ENCODE measurements at regions not wholly inside any gene's neighbourhood (a gene's known extent, or its start where the extent isn't known, plus 50 kb on each side); places are given as distances from the start of the nearest gene placed in this dataset.

- Histone ChIP-seq H3K4me1 (ENCODE audit: control insufficient read depth in 2 of 2, insufficient read depth in 2 of 2, low read length in 2 of 2) (no peaks in the 10 kb centered on the region), H3K9me3 (ENCODE audit: control insufficient read depth in 2 of 2, low read length in 2 of 2) (no peaks in the 10 kb centered on the region), H3K4me3 (ENCODE audit: low read length in 2 of 2) (no peak overlapping the region), H3K27ac (ENCODE audit: low read depth in 2 of 2, low read length in 2 of 2) (no peak overlapping the region), H3K9ac (ENCODE audit: low read depth in 1 of 2, low read length in 2 of 2) (no peak overlapping the region), H3K36me3 (ENCODE audit: control insufficient read depth in 2 of 2, insufficient read depth in 2 of 2, low read length in 2 of 2) (no peaks in the 10 kb centered on the region), H3K27me3 (ENCODE audit: control insufficient read depth in 2 of 2, insufficient read depth in 2 of 2, low read length in 2 of 2) (no peaks in the 10 kb centered on the region)
Measured at GRCh38 chr10:6776170-6776569, 196.1 kb upstream of the PRKCQ start.

DNA sequence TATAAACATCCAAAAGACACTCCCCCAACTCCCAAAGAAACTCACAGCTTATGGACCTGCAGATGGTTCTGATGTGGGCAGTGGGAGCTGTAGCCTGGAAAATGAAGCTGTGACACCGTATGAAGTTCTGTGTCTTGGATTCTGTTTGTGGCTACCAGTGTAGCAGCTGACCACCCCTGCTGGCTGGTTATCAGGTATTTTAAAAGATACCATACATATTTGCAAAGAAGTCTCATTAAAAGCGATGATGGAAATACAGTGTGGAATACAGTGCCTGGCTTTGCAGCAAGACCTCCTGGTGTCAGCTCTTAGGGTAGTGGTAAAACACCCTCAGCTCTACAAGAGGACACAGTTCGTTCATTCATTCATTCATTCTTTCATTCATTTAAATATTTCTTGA, 194.3 kb upstream of the PRKCQ start:
- no peaks in the 10 kb centered on the region for H3K36me3 ChIP-seq (ENCODE audit: control insufficient read depth in 2 of 2, insufficient read depth in 2 of 2, low read length in 2 of 2)
- H3K27ac ChIP-seq (ENCODE audit: low read depth in 2 of 2, low read length in 2 of 2): no peak overlapping the region
- H3K27me3 ChIP-seq (ENCODE audit: control insufficient read depth in 2 of 2, insufficient read depth in 2 of 2, low read length in 2 of 2): no peaks in the 10 kb centered on the region
- H3K9me3 ChIP-seq (ENCODE audit: control insufficient read depth in 2 of 2, low read length in 2 of 2): no peaks in the 10 kb centered on the region
- H3K9ac ChIP-seq (ENCODE audit: low read depth in 1 of 2, low read length in 2 of 2): no peak overlapping the region
- no peaks in the 10 kb centered on the region for H3K4me1 ChIP-seq (ENCODE audit: control insufficient read depth in 2 of 2, insufficient read depth in 2 of 2, low read length in 2 of 2)
- no peak overlapping the region for H3K4me3 ChIP-seq (ENCODE audit: low read length in 2 of 2)

- Histone ChIP-seq H3K9me3 (ENCODE audit: control insufficient read depth in 2 of 2, low read length in 2 of 2) (no peaks in the 10 kb centered on the region), H3K9ac (ENCODE audit: low read depth in 1 of 2, low read length in 2 of 2) (no peak overlapping the region), H3K36me3 (ENCODE audit: control insufficient read depth in 2 of 2, insufficient read depth in 2 of 2, low read length in 2 of 2) (no peaks in the 10 kb centered on the region), H3K27me3 (ENCODE audit: control insufficient read depth in 2 of 2, insufficient read depth in 2 of 2, low read length in 2 of 2) (no peaks in the 10 kb centered on the region), H3K4me3 (ENCODE audit: low read length in 2 of 2) (no peak overlapping the region), H3K27ac (ENCODE audit: low read depth in 2 of 2, low read length in 2 of 2) (no peak overlapping the region), H3K4me1 (ENCODE audit: control insufficient read depth in 2 of 2, insufficient read depth in 2 of 2, low read length in 2 of 2) (no peaks in the 10 kb centered on the region)
Measured at GRCh38 chr10:6771331-6771730, 191.3 kb upstream of the PRKCQ start.

DNA sequence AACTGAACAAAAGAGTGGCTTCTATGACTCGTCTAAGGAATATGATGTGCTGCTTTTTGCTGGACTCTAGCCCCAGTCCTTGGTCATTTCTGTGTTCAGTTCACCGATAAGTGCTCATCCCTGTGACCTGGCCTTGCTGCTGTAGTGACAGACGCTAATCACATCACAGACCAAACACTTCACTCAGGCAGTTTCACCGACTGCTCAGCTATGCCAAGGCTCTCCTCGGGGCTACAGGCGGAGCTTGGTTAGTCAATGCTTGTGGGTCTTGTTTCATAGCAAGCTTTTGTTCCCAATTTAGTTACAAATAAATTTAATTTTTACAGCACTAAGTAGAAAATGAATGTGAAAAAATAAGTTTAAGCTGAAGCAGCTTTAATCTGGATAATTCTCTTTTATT, 190.8 kb upstream of the PRKCQ start:
- no peaks in the 10 kb centered on the region for H3K27me3 ChIP-seq (ENCODE audit: control insufficient read depth in 2 of 2, insufficient read depth in 2 of 2, low read length in 2 of 2)
- H3K9me3 ChIP-seq (ENCODE audit: control insufficient read depth in 2 of 2, low read length in 2 of 2): no peaks in the 10 kb centered on the region
- no peaks in the 10 kb centered on the region for H3K36me3 ChIP-seq (ENCODE audit: control insufficient read depth in 2 of 2, insufficient read depth in 2 of 2, low read length in 2 of 2)
- no peak overlapping the region for H3K27ac ChIP-seq (ENCODE audit: low read depth in 2 of 2, low read length in 2 of 2)
- H3K4me1 ChIP-seq (ENCODE audit: control insufficient read depth in 2 of 2, insufficient read depth in 2 of 2, low read length in 2 of 2): no peaks in the 10 kb centered on the region
- H3K4me3 ChIP-seq (ENCODE audit: low read length in 2 of 2): no peak overlapping the region
- H3K9ac ChIP-seq (ENCODE audit: low read depth in 1 of 2, low read length in 2 of 2): no peak overlapping the region

GRCh38 chr10:6769704-6770417, 189.8 kb upstream of the PRKCQ start:
- H3K9ac ChIP-seq (ENCODE audit: low read depth in 1 of 2, low read length in 2 of 2): no peak overlapping the region
- no peaks in the 10 kb centered on the region for H3K4me1 ChIP-seq (ENCODE audit: control insufficient read depth in 2 of 2, insufficient read depth in 2 of 2, low read length in 2 of 2)
- no peaks in the 10 kb centered on the region for H3K36me3 ChIP-seq (ENCODE audit: control insufficient read depth in 2 of 2, insufficient read depth in 2 of 2, low read length in 2 of 2)
- H3K4me3 ChIP-seq (ENCODE audit: low read length in 2 of 2): no peak overlapping the region
- H3K27ac ChIP-seq (ENCODE audit: low read depth in 2 of 2, low read length in 2 of 2): no peak overlapping the region
- no peaks in the 10 kb centered on the region for H3K9me3 ChIP-seq (ENCODE audit: control insufficient read depth in 2 of 2, low read length in 2 of 2)
- H3K27me3 ChIP-seq (ENCODE audit: control insufficient read depth in 2 of 2, insufficient read depth in 2 of 2, low read length in 2 of 2): no peaks in the 10 kb centered on the region

GRCh38 chr10:6766131-6766801, 186.2 kb upstream of the PRKCQ start:
- Histone ChIP-seq H3K9me3 (ENCODE audit: control insufficient read depth in 2 of 2, low read length in 2 of 2) (no peaks in the 10 kb centered on the region), H3K4me1 (ENCODE audit: control insufficient read depth in 2 of 2, insufficient read depth in 2 of 2, low read length in 2 of 2) (no peaks in the 10 kb centered on the region), H3K27me3 (ENCODE audit: control insufficient read depth in 2 of 2, insufficient read depth in 2 of 2, low read length in 2 of 2) (no peaks in the 10 kb centered on the region), H3K27ac (ENCODE audit: low read depth in 2 of 2, low read length in 2 of 2) (no peak overlapping the region), H3K36me3 (ENCODE audit: control insufficient read depth in 2 of 2, insufficient read depth in 2 of 2, low read length in 2 of 2) (no peaks in the 10 kb centered on the region), H3K4me3 (ENCODE audit: low read length in 2 of 2) (no peak overlapping the region), H3K9ac (ENCODE audit: low read depth in 1 of 2, low read length in 2 of 2) (no peak overlapping the region)

DNA sequence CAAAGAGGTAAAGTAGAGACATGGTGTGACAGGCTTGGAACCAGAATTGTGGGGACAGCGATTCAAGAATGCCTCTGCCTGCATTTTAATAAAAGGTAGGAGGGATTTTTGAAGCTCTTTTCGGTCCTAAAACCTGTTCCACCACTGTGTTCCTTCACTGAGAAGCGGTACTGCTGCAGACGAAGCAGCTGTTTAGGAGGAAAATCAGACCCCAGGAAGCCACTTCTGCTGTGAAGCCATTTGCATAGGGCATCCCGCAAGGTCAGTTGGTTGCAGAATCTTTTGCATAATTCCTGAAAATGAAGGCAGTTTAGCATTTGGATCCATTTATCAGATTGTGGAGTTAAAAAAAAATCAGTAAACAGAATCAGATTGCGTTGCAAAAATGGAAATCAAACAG, 183.3 kb upstream of the PRKCQ start:
- H3K4me3 ChIP-seq (ENCODE audit: low read length in 2 of 2): no peak overlapping the region
- H3K36me3 ChIP-seq (ENCODE audit: control insufficient read depth in 2 of 2, insufficient read depth in 2 of 2, low read length in 2 of 2): no peaks in the 10 kb centered on the region

GRCh38 chr10:6763001-6763400, 182.9 kb upstream of the PRKCQ start:
- no peak overlapping the region for H3K4me3 ChIP-seq (ENCODE audit: low read length in 2 of 2)
- H3K27me3 ChIP-seq (ENCODE audit: control insufficient read depth in 2 of 2, insufficient read depth in 2 of 2, low read length in 2 of 2): no peaks in the 10 kb centered on the region
- H3K36me3 ChIP-seq (ENCODE audit: control insufficient read depth in 2 of 2, insufficient read depth in 2 of 2, low read length in 2 of 2): no peaks in the 10 kb centered on the region
- no peaks in the 10 kb centered on the region for H3K9me3 ChIP-seq (ENCODE audit: control insufficient read depth in 2 of 2, low read length in 2 of 2)
- H3K9ac ChIP-seq (ENCODE audit: low read depth in 1 of 2, low read length in 2 of 2): no peak overlapping the region
- no peaks in the 10 kb centered on the region for H3K4me1 ChIP-seq (ENCODE audit: control insufficient read depth in 2 of 2, insufficient read depth in 2 of 2, low read length in 2 of 2)
- H3K27ac ChIP-seq (ENCODE audit: low read depth in 2 of 2, low read length in 2 of 2): no peak overlapping the region

More for the DNA sequence above, 183.3 kb upstream of the PRKCQ start:
- Histone ChIP-seq H3K27ac (ENCODE audit: low read depth in 2 of 2, low read length in 2 of 2) (no peak overlapping the region), H3K27me3 (ENCODE audit: control insufficient read depth in 2 of 2, insufficient read depth in 2 of 2, low read length in 2 of 2) (no peaks in the 10 kb centered on the region), H3K9me3 (ENCODE audit: control insufficient read depth in 2 of 2, low read length in 2 of 2) (no peaks in the 10 kb centered on the region), H3K9ac (ENCODE audit: low read depth in 1 of 2, low read length in 2 of 2) (no peak overlapping the region), H3K4me1 (ENCODE audit: control insufficient read depth in 2 of 2, insufficient read depth in 2 of 2, low read length in 2 of 2) (no peaks in the 10 kb centered on the region)

GRCh38 chr10:6759961-6760360, 179.9 kb upstream of the PRKCQ start:
- H3K36me3 ChIP-seq (ENCODE audit: control insufficient read depth in 2 of 2, insufficient read depth in 2 of 2, low read length in 2 of 2): no peaks in the 10 kb centered on the region
- H3K4me3 ChIP-seq (ENCODE audit: low read length in 2 of 2): no peak overlapping the region
- H3K4me1 ChIP-seq (ENCODE audit: control insufficient read depth in 2 of 2, insufficient read depth in 2 of 2, low read length in 2 of 2): no peaks in the 10 kb centered on the region
- H3K27me3 ChIP-seq (ENCODE audit: control insufficient read depth in 2 of 2, insufficient read depth in 2 of 2, low read length in 2 of 2): peaks cover 0 to 8% of the 10 kb centered on the region in 2 donors
- H3K27ac ChIP-seq (ENCODE audit: low read depth in 2 of 2, low read length in 2 of 2): no peak overlapping the region
- H3K9ac ChIP-seq (ENCODE audit: low read depth in 1 of 2, low read length in 2 of 2): no peak overlapping the region
- no peaks in the 10 kb centered on the region for H3K9me3 ChIP-seq (ENCODE audit: control insufficient read depth in 2 of 2, low read length in 2 of 2)

- H3K9ac ChIP-seq (ENCODE audit: low read depth in 1 of 2, low read length in 2 of 2): no peak overlapping the region
- H3K27me3 ChIP-seq (ENCODE audit: control insufficient read depth in 2 of 2, insufficient read depth in 2 of 2, low read length in 2 of 2): peaks cover 0 to 8% of the 10 kb centered on the region in 2 donors
- H3K27ac ChIP-seq (ENCODE audit: low read depth in 2 of 2, low read length in 2 of 2): no peak overlapping the region
Measured at GRCh38 chr10:6757158-6757557, 177.1 kb upstream of the PRKCQ start.

More at GRCh38 chr10:6757158-6757557, 177.1 kb upstream of the PRKCQ start:
- H3K9me3 ChIP-seq (ENCODE audit: control insufficient read depth in 2 of 2, low read length in 2 of 2): no peaks in the 10 kb centered on the region
- H3K36me3 ChIP-seq (ENCODE audit: control insufficient read depth in 2 of 2, insufficient read depth in 2 of 2, low read length in 2 of 2): no peaks in the 10 kb centered on the region
- H3K4me1 ChIP-seq (ENCODE audit: control insufficient read depth in 2 of 2, insufficient read depth in 2 of 2, low read length in 2 of 2): no peaks in the 10 kb centered on the region
- H3K4me3 ChIP-seq (ENCODE audit: low read length in 2 of 2): no peak overlapping the region
